Parathyroid adenoma (tissue), 2 donors: ENCODE measurements at regions not wholly inside any gene's neighbourhood (a gene's known extent, or its start where the extent isn't known, plus 50 kb on each side); places are given as distances from the start of the nearest gene placed in this dataset.

Source experiments
- H2AFZ ChIP-seq: fragments of 300-600 bp; sonication (generic); one replicate; pipeline ENCODE4 v1.7.0; 2017; ENCODE audit warnings: antibody characterized with exemption, mild to moderate bottlenecking
- H3K27ac ChIP-seq: fragments of 300-600 bp; sonication (generic); one replicate; pipeline ENCODE4 v1.7.0; 2017
- H3K27me3 ChIP-seq: fragments of 300-600 bp; sonication (generic); one replicate; pipeline ENCODE4 v1.7.0; 2017; ENCODE audit warnings: low read length; ENCODE audit not compliant: control insufficient read depth, insufficient read depth
- H3K36me3 ChIP-seq: fragments of 300-600 bp; sonication (generic); one replicate; pipeline ENCODE4 v1.7.0; 2017; ENCODE audit warnings: low read length; ENCODE audit not compliant: control insufficient read depth, insufficient read depth
- H3K4me1 ChIP-seq: fragments of 300-600 bp; sonication (generic); one replicate; pipeline ENCODE4 v1.7.0; 2017; ENCODE audit warnings: control low read depth
- H3K4me2 ChIP-seq: fragments of 300-600 bp; sonication (generic); one replicate; pipeline ENCODE4 v1.7.0; 2017; ENCODE audit warnings: low read length
- H3K4me3 ChIP-seq: fragments of 300-600 bp; sonication (generic); one replicate; pipeline ENCODE4 v1.7.0; 2017; ENCODE audit warnings: low read depth, low read length
- H3K79me2 ChIP-seq: fragments of 300-600 bp; sonication (generic); one replicate; pipeline ENCODE4 v1.7.0; 2017; ENCODE audit warnings: control low read depth
- H3K9ac ChIP-seq: fragments of 300-600 bp; sonication (generic); one replicate; pipeline ENCODE4 v1.7.0; 2017; ENCODE audit warnings: mild to moderate bottlenecking
- H3K9me3 ChIP-seq: fragments of 300-600 bp; sonication (generic); one replicate; pipeline ENCODE4 v1.7.0; 2017; ENCODE audit warnings: low read length; ENCODE audit not compliant: control insufficient read depth
- CTCF ChIP-seq: fragments of 300-600 bp; sonication (generic); IDR thresholded peaks from one replicate; pipeline ENCODE4 v1.7.0; 2017; ENCODE audit warnings: antibody characterized with exemption, mild to moderate bottlenecking
- donor health status: primary hyperparathyroidism.

GRCh38 chr3:102802819-102803420 is 368.1 kb downstream of the ZPLD1 start:
- H3K4me1 ChIP-seq: no peaks in the 10 kb centered on the region
- H3K36me3 ChIP-seq: no peaks in the 10 kb centered on the region
- H3K9ac ChIP-seq: no peak overlapping the region
- H2AFZ ChIP-seq: no peak overlapping the region
- no peaks in the 10 kb centered on the region for H3K27me3 ChIP-seq
- H3K4me2 ChIP-seq: no peak overlapping the region
- no peak for TF ChIP-seq CTCF
- no peaks in the 10 kb centered on the region for H3K79me2 ChIP-seq
- H3K4me3 ChIP-seq: no peak overlapping the region
- no peaks in the 10 kb centered on the region for H3K9me3 ChIP-seq
- no peak overlapping the region for H3K27ac ChIP-seq

GRCh38 chr3:102810937-102811336 is 376.1 kb downstream of the ZPLD1 start:
- no peaks in the 10 kb centered on the region for H3K9me3 ChIP-seq

GRCh38 chr3:102826636-102827035 is 391.8 kb downstream of the ZPLD1 start:
- H3K4me2 ChIP-seq: no peak overlapping the region
- H3K9me3 ChIP-seq: no peaks in the 10 kb centered on the region
- no peak overlapping the region for H2AFZ ChIP-seq
- H3K9ac ChIP-seq: no peak overlapping the region
- no peak overlapping the region for H3K27ac ChIP-seq
- no peaks in the 10 kb centered on the region for H3K4me1 ChIP-seq
- H3K27me3 ChIP-seq: no peaks in the 10 kb centered on the region
- no peaks in the 10 kb centered on the region for H3K79me2 ChIP-seq
- H3K4me3 ChIP-seq: no peak overlapping the region
- no peaks in the 10 kb centered on the region for H3K36me3 ChIP-seq
- TF ChIP-seq CTCF: no peak

More at GRCh38 chr3:102810937-102811336, 376.1 kb downstream of the ZPLD1 start:
- no peak overlapping the region for H3K9ac ChIP-seq
- H3K4me2 ChIP-seq: no peak overlapping the region
- no peaks in the 10 kb centered on the region for H3K36me3 ChIP-seq
- no peak overlapping the region for H3K4me3 ChIP-seq
- H2AFZ ChIP-seq: no peak overlapping the region
- no peak overlapping the region for H3K27ac ChIP-seq
- TF ChIP-seq CTCF: no peak
- no peaks in the 10 kb centered on the region for H3K4me1 ChIP-seq
- H3K79me2 ChIP-seq: no peaks in the 10 kb centered on the region
- no peaks in the 10 kb centered on the region for H3K27me3 ChIP-seq

- Histone ChIP-seq H3K4me3 (no peak overlapping the region), H3K79me2 (no peaks in the 10 kb centered on the region), H2AFZ (no peak overlapping the region), H3K27ac (no peak overlapping the region), H3K4me2 (no peak overlapping the region), H3K9me3 (no peaks in the 10 kb centered on the region), H3K36me3 (no peaks in the 10 kb centered on the region), H3K9ac (no peak overlapping the region), H3K27me3 (no peaks in the 10 kb centered on the region), H3K4me1 (no peaks in the 10 kb centered on the region)
- no peak for TF ChIP-seq CTCF
These were observed 392.6 kb downstream of the ZPLD1 start for GRCh38 chr3:102827386-102827785.

- no peak overlapping the region for H3K4me3 ChIP-seq
- no peak for TF ChIP-seq CTCF
- no peak overlapping the region for H3K27ac ChIP-seq
- H3K9me3 ChIP-seq: no peaks in the 10 kb centered on the region
- no peaks in the 10 kb centered on the region for H3K79me2 ChIP-seq
- H3K4me2 ChIP-seq: no peak overlapping the region
- no peak overlapping the region for H3K9ac ChIP-seq
- H3K27me3 ChIP-seq: no peaks in the 10 kb centered on the region
- H3K4me1 ChIP-seq: no peaks in the 10 kb centered on the region
- H3K36me3 ChIP-seq: no peaks in the 10 kb centered on the region
- no peak overlapping the region for H2AFZ ChIP-seq
These were observed 395.6 kb downstream of the ZPLD1 start for GRCh38 chr3:102830415-102830814.
